HPDE6-E6E7 (cell line): ENCODE measurements at regions not wholly inside any gene's neighbourhood (a gene's known extent, or its start where the extent isn't known, plus 50 kb on each side); places are given as distances from the start of the nearest gene placed in this dataset.
"Not testable (repeated sequence)": the region's sequence is repeated elsewhere in the genome, so short reads cannot be mapped to it uniquely, and the experiment has no call there.

Experiments used
- DNase-seq: peaks from one replicate; pipeline ENCODE4 v3.0.0; 2011; ENCODE audit warnings: missing footprints; ENCODE audit errors: extremely low spot score

DNA sequence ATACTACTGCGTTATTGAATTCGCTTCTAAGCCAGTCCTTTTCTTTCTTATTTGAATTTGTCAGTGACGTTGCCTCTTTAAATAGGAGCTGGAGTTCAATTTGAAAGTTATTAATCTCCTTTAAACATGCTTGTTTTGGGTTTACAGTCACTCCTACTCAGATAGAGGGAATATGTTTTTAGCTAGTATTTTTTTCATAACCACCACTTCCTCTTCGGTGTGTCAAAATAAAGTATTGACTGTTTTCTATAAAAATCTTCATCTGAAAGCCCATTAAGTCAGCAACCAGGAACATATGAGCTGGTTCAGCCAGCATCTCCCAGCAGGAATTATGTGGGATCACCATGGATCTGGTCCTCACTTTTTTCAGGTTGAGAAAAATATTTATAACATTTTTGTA, 772.9 kb downstream of the DIPK2A start:
- DNase-seq: no peak

DNA sequence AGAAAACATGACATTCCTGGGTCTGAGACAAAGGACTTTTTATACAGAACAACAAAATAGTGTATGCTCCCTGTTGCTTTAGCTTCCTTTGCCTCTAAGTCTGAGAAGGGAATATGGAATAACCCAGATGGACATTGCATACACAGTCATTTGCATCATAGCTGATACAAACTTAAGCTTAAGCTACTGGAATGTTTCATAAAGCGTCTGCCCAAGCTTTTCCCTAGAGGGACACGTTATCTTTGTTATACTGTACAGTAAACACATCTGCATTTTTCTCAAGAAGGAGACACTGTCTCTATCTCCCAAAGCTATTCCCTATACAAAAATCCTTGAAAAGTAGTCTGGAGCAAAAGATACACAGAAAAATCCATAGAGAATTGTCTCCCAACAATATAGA, 775.0 kb downstream of the DIPK2A start:
- DNase-seq: no peak

DNA sequence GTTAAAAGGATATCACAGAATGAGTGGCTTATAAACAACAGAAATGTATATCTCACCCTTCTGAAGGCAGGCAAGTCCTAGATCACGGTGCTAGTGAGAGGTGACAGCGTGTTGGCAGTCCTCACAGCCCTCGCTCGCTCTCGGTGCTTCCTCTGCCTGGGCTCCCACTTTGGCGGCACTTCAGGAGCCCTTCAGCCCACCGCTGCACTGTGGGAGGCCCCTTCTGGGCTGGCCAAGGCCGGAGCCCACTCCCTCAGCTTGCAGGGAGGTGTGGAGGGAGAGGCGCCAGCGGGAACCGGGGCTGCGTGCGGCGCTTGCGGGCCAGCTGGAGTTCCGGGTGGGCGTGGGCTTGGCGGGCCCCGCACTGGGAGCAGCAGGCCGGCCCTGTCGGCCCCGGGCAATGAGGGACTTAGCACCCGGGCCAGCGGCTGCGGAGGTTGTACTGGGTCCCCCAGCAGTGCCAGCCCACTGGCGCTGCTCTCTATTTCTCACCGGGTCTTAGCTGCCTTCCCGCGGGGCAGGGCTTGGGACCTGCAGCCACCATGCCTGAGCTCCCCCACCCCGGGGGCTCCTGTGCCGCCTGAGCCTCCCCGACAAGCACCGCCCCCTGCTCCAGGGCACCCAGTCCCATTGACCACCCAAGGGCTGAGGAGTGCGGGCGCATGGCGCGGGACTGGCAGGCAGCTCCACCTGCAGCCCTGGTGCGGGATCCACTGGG, 778.1 kb downstream of the DIPK2A start:
- DNase-seq: not testable (repeated sequence)

DNA sequence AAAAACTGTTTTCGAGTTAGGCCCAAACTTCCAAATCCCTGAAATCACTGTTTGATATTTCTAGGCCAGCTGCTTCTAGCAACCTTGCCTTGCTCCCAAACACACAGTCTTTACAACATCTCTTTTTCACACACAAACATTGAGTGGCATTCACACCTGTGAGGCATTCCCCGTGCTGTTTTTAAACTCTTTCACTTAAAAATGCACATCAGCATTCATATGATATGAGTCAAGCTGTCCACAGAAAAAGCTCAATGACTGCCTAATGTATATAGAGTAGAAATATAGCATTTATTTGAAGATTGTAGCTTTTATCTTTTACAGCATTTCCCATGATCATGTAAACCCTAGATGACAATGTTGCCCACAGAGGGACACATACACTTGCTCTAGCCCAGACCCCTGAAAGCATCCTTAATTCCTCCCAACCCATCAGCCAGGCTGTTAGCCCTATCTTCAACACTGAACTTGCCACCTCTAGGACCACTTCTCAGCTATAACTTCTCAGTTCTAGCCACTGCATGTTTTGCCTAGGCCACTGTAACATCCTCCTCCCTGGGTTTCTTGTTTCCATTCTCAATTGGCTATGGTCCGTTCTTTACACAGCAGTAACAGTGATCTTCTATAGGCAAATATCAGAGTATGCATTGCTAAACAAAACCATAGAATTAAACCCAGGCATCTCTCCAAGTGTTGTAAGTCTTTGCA, 782.6 kb downstream of the DIPK2A start:
- no peak for DNase-seq

DNA sequence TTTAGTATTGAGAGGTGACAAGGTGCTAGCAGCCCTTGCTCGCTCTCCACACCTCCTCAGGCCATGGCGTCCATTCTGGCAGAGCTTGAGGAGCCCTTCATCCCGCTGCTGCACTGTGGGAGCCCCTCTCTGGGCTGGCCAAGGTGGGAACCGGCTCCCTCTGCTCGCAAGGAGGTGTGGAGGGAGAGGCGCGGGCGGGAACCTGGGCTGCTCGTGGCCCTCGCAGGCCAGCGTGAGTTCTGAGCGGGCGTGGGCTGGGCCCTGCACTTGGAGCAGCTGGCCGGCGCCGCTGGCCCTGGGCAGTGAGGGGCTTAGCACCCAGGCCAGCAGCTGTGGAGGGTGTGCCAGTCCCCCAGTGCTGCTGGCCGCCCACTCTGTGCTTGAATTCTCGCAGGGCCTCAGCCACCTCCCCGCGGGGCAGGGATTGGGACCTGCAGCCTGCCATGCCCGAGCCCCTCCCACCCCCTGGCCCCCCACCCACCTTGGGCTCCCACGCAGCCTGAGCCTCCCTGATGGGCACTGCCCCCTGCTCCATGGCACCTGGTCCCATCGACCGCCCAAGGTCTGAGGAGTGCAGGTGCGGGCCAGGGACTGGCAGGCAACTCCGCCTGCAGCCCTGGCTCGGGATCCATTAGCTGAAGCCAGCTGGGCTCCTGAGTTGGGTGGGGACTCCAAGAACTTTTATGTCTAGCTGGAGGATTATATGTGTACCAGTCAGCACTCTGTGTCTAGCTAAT, 785.2 kb downstream of the DIPK2A start:
- DNase-seq: no peak

DNA sequence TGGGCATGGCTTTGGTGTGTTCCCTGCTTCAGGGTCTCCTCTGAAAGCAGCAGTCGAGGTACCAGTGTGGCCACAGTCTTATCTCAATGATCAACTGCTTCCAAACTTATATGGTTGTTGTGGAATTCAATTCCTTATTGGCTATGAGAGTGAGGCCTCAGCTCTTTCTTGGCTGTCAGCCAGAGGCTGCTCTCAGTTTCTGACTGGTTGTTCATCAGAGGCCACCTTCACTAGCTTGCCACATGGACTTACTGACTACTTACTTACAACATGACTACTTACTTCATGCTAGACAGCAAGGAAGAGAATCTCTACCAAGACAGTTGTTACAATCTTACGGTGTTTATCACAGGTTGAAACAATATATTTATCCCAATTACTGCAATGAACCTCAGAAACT, 789.2 kb downstream of the DIPK2A start:
- no peak for DNase-seq

DNA sequence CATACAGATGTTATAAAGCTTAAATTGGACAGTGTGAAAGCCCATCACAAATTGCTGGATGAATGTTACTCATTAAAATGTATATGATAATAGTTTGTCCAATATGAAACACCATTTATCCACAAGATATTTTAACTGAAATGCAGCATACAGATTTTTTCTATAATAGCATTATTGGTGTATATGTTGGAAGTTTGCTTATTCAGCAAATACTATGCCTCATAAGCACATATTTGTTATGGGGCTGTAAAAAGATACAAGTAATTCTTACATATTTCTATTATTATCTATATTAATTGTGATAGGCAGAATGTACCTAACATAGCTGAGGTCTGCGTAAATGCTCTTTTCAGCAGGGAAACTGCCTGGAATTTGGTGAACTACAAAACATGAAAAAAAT, 790.5 kb downstream of the DIPK2A start:
- no peak for DNase-seq

DNA sequence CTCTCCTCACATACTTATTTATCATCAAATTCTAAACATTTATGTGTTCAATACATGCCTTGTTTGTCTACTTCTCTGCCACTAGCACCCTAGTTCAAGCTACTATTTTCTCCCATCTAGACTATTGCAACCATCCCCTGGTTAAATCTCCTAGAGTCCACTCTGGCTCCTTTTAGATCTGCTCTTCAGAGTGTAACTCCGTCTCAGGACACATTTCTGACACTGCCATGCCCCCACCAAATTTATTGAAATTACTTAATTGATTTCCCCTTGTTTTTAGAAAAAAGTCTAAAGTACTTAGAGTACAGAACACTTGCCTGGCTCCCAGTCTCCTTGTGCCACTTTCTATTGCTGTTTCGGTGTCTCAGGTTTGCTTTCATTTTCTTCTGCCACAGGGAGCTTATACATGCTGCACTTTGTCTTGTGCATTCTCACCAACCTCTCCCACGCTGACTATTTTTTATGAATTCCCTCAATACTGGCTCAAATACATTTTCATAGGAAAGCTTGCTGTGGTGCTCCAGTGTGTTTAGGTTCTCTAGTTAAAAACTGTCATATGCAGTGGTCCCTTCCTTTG, 792.3 kb downstream of the DIPK2A start:
- no peak for DNase-seq

DNA sequence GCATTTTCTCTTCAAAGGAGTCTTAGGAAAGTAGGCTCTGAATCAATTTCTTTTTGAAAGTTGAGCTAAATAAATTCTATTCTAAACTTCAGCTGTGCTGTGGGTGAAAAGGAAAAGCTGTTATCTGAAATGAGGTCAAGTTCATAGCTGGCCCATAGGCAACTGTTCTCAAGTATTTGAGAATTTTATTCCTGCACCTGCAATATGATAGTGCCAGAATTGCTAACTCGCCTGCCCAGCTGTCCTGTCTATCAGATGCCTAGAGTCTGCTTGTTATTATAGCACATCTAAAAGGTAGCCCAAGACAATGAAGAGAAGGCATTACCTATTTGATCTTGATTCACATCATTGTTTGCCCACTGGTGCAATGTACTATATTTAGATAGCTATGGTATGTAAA, 798.7 kb downstream of the DIPK2A start:
- DNase-seq: no peak

DNA sequence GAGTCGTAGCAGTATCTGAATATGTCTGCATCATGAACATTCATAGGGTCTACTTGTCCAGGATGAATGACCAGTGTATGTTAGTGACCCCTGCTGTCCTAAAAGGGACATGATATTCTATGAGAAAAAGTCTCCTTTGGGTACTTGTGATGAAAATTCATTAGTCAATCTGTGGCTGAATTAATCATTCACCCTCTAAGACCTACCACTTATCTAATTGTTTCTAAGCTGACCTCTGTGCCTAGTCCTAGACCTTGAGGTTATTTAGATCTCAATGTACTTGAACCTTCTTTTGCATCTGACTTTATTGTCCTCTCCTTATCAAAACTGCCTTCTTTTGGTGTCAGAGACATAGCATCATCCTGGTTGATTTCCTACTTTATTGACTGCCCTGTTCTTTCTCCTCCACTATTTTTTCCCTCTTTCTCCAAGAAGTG, 799.3 kb downstream of the DIPK2A start:
- no peak for DNase-seq

DNA sequence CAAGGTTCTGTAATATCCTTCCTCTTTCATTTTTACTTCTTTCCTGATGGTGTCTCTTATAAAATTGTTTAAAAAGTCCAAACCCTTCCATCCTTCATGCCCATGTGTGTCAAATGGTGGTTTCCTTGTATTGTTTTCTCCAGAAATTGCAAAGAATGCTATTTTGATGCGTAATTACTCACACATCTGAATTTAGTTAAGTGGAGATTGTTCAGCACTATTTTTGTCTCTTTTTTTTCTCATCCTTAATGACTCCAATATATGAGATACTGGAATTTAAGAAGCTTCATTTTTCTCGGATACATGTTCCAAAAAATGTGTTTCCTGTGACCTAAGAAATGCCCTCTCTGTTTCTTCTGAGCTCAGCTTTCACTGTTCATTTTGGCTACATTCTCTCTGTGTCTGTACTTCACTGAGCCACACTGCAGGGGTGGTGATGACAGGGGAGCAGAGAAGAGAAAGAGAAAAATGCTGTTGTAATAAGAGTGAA, 799.8 kb downstream of the DIPK2A start:
- no peak for DNase-seq

DNA sequence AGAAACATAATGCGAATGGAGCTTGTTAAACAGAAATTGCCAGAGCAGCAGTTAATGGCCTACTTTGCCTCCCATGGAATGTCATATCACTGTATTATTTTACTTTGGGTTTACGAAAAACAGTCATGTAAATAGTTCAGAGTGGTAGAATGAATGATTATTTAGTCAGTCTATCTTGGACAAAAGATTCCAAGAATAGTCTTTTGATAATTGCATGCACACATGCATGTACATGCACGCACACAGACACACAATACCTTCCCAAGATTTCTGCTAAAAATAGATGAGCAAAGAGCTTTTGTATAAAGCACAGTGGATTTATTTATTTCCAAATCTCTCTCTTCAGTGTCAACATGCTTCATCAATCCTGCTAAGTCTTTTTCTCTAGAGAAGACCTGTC, 800.7 kb downstream of the DIPK2A start:
- DNase-seq: no peak

DNA sequence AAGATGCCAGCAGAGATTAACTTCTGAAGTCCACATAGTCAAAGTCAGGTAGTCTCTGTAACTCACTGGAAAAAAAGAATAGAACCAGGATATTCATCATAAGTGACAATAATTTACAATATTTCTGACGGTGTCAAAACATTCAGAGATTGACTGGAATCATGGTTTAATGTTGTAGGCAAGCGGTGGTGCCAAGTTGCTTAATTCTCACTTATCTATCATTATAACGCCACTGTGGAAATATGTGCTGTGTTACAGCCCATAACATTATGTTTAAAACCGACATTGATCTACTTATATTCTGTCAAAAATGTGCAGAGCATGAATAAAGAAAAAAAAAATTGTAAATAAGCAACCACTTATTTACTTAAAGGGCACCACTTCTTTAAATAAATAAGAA, 801.7 kb downstream of the DIPK2A start:
- no peak for DNase-seq

DNA sequence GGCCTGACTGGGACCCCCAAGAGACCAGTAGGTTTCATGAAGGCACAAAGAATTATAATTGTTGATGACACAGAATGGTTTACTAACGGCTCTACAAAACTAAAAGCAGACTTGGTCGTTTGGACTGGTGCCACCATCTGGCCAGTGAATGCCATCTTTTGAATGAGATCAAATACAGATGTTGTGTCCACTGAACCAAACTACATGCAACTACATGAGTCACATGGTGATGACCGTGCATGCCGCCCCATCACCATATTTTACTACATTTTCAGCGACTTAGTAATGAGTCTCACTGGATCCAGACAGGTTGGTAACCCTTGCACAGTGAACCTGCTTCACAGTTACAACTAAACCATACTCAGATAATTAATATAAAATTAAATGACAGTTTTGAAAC, 803.3 kb downstream of the DIPK2A start:
- DNase-seq: no peak

DNA sequence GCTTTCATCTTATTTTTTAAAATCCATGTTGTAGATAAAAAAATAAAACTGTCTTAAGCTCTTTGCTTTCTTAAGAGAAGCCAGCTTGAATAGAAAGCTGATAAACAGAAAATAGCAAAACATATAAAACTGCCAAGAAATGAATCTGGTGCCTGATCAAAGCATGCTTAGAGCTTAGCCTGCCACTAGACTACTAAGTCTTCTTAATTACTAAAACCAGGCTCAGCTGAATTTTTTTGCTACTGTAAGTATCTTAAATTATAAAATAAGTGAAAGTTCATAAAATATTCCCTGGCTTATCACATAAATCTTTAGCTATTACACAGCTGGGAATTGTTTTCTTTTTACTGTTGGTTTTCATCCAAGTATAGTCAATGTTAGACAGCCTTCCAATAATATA, 803.9 kb downstream of the DIPK2A start:
- DNase-seq: no peak

DNA sequence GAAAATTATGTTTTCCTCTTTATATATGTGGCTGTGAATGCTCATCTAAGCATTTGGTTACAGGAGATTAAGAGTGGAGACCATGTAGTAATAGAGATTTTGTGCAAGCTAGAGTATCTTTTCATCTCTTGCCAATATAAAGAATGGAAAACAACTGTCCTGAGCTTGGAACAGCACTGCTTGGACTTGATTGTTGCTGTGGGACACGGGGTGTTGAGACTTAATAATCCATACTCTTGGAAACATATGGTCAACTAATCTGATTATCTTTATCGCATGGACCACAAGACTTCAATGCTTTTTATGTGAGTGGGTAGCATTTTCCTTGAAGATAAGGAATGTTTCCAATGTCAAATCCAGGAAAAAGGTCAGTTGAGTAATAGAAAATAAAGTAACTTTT, 806.3 kb downstream of the DIPK2A start:
- DNase-seq: no peak

DNA sequence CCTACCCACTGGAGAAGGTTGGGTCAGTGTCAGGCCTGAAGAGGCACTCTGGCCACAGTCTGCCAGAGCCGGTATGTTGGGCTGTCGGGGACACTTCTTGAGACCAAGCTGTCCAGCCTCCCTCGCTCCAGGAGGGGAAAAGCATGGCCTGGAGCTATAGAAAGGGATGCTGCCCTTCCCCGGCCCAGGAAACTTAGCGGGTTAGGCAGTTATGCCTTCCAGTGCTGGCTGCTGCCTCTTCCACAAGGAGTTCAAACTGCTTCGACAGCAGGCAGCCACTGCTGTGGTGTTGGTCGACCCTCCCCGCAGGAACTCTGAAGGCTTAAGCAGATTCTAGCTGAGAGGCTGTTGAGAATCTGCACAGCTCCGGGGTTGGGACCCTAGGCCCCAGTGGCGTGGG, 819.4 kb downstream of the DIPK2A start:
- no peak for DNase-seq

DNA sequence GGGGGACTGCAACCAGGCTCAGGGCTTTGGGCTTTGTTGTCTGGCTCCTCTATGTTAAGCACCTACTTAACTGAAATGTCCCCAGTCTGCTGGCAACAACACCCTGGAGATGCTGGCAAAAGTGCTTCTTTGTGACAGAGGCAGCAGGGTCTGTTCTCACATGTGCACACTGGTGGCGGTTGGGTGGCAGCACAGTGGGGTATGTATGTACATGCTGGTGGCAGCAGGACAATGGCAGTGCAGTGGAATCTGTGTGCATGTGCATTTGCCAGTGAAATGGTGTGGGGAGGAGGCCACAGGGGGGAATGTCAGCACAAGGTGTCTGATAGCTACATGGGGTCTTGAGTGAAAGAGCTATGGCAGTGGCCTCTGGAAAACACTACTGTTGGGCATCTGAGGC, 830.3 kb downstream of the DIPK2A start:
- no peak for DNase-seq

DNA sequence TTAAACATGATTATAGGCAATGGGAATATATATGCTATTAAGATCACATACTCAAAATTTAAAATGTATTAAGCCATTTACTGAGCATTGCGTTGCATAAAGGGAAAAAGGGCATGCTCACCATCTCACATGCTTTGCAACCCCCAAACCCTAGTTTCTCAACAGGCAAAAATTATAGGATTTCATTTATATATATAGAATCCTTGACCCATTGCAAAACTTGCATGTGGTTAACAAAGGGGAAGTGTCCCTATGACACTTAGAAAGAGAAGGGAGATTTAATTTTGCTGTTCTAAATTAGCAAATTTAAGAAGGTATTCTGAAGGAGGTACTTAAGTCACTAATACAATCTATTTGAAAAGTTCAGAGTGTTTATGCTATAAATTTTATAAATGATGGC, 837.8 kb downstream of the DIPK2A start:
- DNase-seq: no peak

DNA sequence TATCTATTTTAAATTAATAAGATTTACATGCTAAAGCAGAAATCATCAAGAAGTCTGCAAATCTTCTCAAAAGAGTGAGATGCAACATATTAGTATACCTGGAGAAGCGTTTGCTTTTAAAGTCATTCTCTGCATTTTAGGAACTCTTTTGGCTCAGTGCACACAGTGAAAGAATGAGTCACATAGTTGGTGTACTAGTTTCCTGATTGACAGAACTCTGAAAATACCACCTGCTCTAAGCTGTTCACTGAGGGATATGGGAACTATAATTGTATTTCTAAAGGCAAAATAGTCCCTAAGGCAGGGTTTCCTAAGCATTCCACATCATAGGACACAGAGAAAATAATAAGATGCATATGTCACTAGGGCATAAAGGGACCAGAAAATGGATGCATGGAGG, 838.5 kb downstream of the DIPK2A start:
- no peak for DNase-seq

DNA sequence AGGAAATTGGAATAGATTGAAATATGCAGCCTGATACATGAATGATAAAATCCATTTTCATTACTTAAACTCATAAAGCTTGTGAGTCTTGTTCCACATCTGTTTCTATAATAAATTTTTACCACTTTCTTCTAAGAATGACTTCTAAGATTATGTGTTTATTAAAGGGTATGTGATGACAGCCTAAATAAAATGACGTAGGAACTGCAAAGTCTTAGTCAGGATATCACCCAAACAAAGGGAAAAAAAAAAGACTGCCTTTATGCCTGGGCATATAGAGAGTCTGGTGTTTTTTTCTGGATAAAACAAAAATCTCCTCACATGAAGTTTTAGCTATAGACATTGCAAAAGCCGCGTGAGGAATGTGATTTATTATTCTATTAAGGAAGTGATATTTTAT, 844.0 kb downstream of the DIPK2A start:
- DNase-seq: no peak

DNA sequence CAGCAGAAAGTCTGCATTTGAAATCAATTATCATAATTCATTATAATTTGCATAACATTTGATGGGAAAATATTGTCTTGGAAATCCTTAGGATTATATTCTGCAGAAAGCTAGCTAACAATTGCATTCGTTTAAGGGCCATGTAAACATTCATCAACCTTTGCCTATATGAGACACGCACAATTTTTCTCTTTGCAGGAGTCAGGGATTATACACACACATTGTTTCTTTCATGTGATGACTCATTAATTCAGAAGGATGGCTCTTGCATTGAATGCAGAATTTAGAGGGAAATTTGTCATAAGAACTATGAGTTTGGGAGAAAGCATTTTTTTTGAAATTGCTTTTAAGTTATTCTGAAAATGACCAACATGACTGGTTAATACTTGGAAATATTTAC, 844.7 kb downstream of the DIPK2A start:
- no peak for DNase-seq
